ENCODE measurements at regions not wholly inside any gene's neighbourhood (a gene's known extent, or its start where the extent isn't known, plus 50 kb on each side); places are given as distances from the start of the nearest gene placed in this dataset.

- H3K9me3 ChIP-seq, result no peaks in the 10 kb centered on the region
- H3K27me3 ChIP-seq (ENCODE audit: insufficient read depth in 3 of 3, low read length in 2 of 3), result no peaks in the 10 kb centered on the region
- H3K4me3 ChIP-seq, result no peak overlapping the region
- H3K27ac ChIP-seq, result no peak overlapping the region
- H3K36me3 ChIP-seq (ENCODE audit: insufficient read depth in 1 of 2, low read depth in 1 of 2), result no peaks in the 10 kb centered on the region
- WGBS, 3 donors, result 58 to 93% (median 58%) methylated on average over 2 of the region's 2 CpGs
- ATAC-seq (no peak), DNase-seq (no peak)
- intact Hi-C loops (cut with DNase I), result no loop called here
- no peaks in the 10 kb centered on the region for H3K4me1 ChIP-seq
- TF ChIP-seq CTCF (IDR thresholded peaks at IDR 0.05), result no peak
Observed at GRCh38 chr13:71924931-71925330, 57.9 kb upstream of the DACH1 start.

- H3K27ac ChIP-seq, result no peak overlapping the region
- intact Hi-C loops (cut with DNase I), result no loop called here
- no peak for ATAC-seq
- no peak overlapping the region for H3K4me3 ChIP-seq
- H3K27me3 ChIP-seq (ENCODE audit: insufficient read depth in 3 of 3, low read length in 2 of 3), result no peaks in the 10 kb centered on the region
- no peak for TF ChIP-seq CTCF (IDR thresholded peaks at IDR 0.05)
- no peak for DNase-seq
- H3K36me3 ChIP-seq (ENCODE audit: insufficient read depth in 1 of 2, low read depth in 1 of 2), result no peaks in the 10 kb centered on the region
- no peaks in the 10 kb centered on the region for H3K4me1 ChIP-seq
- no peaks in the 10 kb centered on the region for H3K9me3 ChIP-seq
- 67 to 90% (median 71%) methylated on average over 1 of the region's 1 CpG for whole genome bisulfite sequencing, 3 donors
Observed at GRCh38 chr13:71922194-71922593, 55.2 kb upstream of the DACH1 start.

Data from psoas muscle (tissue), 7 donors.